ENCODE measurements at regions not wholly inside any gene's neighbourhood (a gene's known extent, or its start where the extent isn't known, plus 50 kb on each side); places are given as distances from the start of the nearest gene placed in this dataset.

DNA sequence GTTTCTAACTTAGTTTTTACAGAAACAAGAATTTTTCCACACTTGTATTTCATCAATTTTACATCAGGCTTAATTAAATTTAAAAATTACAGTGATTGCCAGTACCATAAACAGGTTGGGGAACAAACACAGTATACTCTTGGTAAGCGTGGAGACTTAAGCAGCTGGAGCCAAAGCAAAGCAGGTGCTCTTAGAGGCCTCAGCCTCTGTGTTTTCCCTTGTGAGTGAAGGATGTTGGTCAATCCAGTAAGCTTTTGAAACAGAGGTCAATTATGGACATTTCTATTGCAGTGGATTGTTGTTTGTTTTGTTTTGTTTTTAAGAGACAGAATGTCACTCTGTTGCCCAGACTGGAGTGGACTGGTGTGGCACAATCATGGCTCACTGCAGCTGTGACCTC, 100.6 kb upstream of the CELF2 start:
- Histone ChIP-seq H3K4me3 (ENCODE audit: low read length) (no peak overlapping the region), H3K27ac (ENCODE audit: low read length) (no peak overlapping the region), H3K4me1 (ENCODE audit: control insufficient read depth, insufficient read depth, low read length) (peaks cover 4% of the 10 kb centered on the region), H3K27me3 (ENCODE audit: control insufficient read depth, insufficient read depth) (no peaks in the 10 kb centered on the region), H3K9me3 (ENCODE audit: control insufficient read depth, low read length) (no peaks in the 10 kb centered on the region)
- 93% methylated on average over 1 of the region's 1 CpG for WGBS
- intact Hi-C loops (cut with DNase I): loop anchor here in 1 of 4 donors (10.0 kb wide), 1 partner anchor 98 kb away; the partner anchor contains the start of gene CELF2
- ATAC-seq: no peak
- no peak for DNase-seq

- ATAC-seq (no peak), DNase-seq (no peak)
- no peaks in the 10 kb centered on the region for H3K9me3 ChIP-seq (ENCODE audit: control insufficient read depth, low read length)
- H3K4me1 ChIP-seq (ENCODE audit: control insufficient read depth, insufficient read depth, low read length): peaks cover 4% of the 10 kb centered on the region
- H3K27ac ChIP-seq (ENCODE audit: low read length): no peak overlapping the region
- WGBS: 75% methylated on average over 5 of the region's 5 CpGs
- intact Hi-C loops (cut with DNase I): loop anchor here in 1 of 4 donors (10.0 kb wide), 1 partner anchor 95 kb away; the partner anchor contains the start of gene CELF2
- H3K27me3 ChIP-seq (ENCODE audit: control insufficient read depth, insufficient read depth): no peaks in the 10 kb centered on the region
- H3K4me3 ChIP-seq (ENCODE audit: low read length): no peak overlapping the region
These were observed 97.7 kb upstream of the CELF2 start for GRCh38 chr10:10919976-10920375.

DNA sequence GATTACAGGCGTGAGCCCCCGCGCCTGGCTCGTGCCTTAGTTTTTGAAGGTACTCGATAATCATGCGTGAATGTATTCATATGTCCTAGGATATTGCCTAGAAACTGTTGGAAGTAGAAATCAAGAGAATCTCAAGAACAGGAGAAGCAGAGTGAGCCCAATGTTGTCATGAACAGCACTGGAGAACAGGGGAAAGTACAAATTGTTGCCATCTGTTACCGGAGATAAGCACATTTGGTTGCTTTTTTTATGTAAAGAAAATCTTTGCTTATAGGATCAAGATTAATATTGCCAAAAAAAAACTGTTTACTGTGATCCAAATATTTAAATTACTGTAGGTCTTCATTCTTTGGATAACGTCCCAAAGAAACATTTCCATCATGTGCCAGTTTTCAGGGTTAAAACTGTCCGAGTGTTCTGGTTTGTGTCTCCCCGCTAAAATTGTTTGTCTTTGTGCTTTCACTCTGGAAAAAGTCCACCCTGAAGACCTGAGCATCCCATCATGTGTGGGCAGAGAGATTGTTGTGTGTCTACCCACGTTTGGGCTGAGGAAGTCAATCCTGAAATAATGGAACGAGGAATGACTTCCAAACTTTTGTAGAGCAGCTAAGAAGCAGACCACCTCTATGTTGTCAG, 95.7 kb upstream of the CELF2 start:
- H3K4me1 ChIP-seq (ENCODE audit: control insufficient read depth, insufficient read depth, low read length): peaks cover 4% of the 10 kb centered on the region
- H3K27ac ChIP-seq (ENCODE audit: low read length): no peak overlapping the region
- no peak for DNase-seq
- intact Hi-C loops (cut with DNase I): no loop called here
- H3K4me3 ChIP-seq (ENCODE audit: low read length): no peak overlapping the region
- H3K9me3 ChIP-seq (ENCODE audit: control insufficient read depth, low read length): no peaks in the 10 kb centered on the region
- WGBS: 82% methylated on average over 12 of the region's 12 CpGs
- no peak for ATAC-seq
- H3K27me3 ChIP-seq (ENCODE audit: control insufficient read depth, insufficient read depth): no peaks in the 10 kb centered on the region

DNA sequence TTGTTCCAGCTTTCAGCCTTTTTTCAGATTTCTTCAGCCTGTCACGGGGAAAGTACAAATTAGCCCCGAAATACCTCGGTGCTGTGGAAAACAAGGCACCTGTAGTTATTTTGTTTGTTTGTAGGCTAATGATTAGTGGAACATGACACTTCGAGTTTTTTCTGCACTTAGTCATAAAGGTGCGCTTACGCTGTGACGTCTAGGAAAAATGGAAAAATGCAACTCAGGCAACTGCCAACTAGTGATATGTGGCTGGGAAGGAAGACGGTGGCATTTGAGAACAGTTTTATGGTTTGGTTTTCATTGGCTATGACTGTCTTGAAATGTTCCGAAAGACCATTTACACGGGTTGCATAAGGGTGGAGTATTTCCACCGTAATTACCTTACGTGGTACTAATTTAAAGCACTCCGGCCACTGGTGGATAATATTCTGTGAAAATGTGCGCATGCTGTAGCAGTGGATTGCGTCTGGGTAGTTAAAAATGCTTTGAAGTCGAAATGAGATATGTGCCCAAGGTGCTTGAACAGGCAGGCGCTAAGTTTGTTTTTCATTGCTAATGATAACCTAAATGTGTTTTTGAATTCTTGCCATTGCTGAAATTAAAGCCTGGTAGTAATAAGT, 94.5 kb upstream of the CELF2 start:
- WGBS: 78% methylated on average over 17 of the region's 17 CpGs
- ATAC-seq: no peak
- Histone ChIP-seq H3K9me3 (ENCODE audit: control insufficient read depth, low read length) (no peaks in the 10 kb centered on the region), H3K27me3 (ENCODE audit: control insufficient read depth, insufficient read depth) (no peaks in the 10 kb centered on the region), H3K4me1 (ENCODE audit: control insufficient read depth, insufficient read depth, low read length) (no peaks in the 10 kb centered on the region), H3K4me3 (ENCODE audit: low read length) (no peak overlapping the region), H3K27ac (ENCODE audit: low read length) (no peak overlapping the region)
- DNase-seq: no peak
- intact Hi-C loops (cut with DNase I): no loop called here

GRCh38 chr10:10925667-10926066, 92.0 kb upstream of the CELF2 start:
- no peak for ATAC-seq
- DNase-seq: no peak
- 97% methylated on average over 4 of the region's 4 CpGs for WGBS
- Histone ChIP-seq H3K4me3 (ENCODE audit: low read length) (no peak overlapping the region), H3K27ac (ENCODE audit: low read length) (no peak overlapping the region), H3K4me1 (ENCODE audit: control insufficient read depth, insufficient read depth, low read length) (no peaks in the 10 kb centered on the region), H3K9me3 (ENCODE audit: control insufficient read depth, low read length) (no peaks in the 10 kb centered on the region), H3K27me3 (ENCODE audit: control insufficient read depth, insufficient read depth) (no peaks in the 10 kb centered on the region)
- intact Hi-C loops (cut with DNase I): no loop called here

- intact Hi-C loops (cut with DNase I): no loop called here
- 95% methylated on average over 1 of the region's 1 CpG for WGBS
- no peaks in the 10 kb centered on the region for H3K9me3 ChIP-seq (ENCODE audit: control insufficient read depth, low read length)
- no peak overlapping the region for H3K4me3 ChIP-seq (ENCODE audit: low read length)
- no peaks in the 10 kb centered on the region for H3K4me1 ChIP-seq (ENCODE audit: control insufficient read depth, insufficient read depth, low read length)
- DNase-seq: no peak
- no peak overlapping the region for H3K27ac ChIP-seq (ENCODE audit: low read length)
- no peak for ATAC-seq
- H3K27me3 ChIP-seq (ENCODE audit: control insufficient read depth, insufficient read depth): no peaks in the 10 kb centered on the region
These were observed 90.1 kb upstream of the CELF2 start for GRCh38 chr10:10927608-10928007.

GRCh38 chr10:10930979-10931743, 86.5 kb upstream of the CELF2 start:
- H3K4me1 ChIP-seq (ENCODE audit: control insufficient read depth, insufficient read depth, low read length): no peaks in the 10 kb centered on the region
- H3K4me3 ChIP-seq (ENCODE audit: low read length): no peak overlapping the region
- intact Hi-C loops (cut with DNase I): no loop called here
- H3K27ac ChIP-seq (ENCODE audit: low read length): no peak overlapping the region
- no peaks in the 10 kb centered on the region for H3K9me3 ChIP-seq (ENCODE audit: control insufficient read depth, low read length)
- no peak for DNase-seq
- WGBS: 92% methylated on average over 8 of the region's 8 CpGs
- ATAC-seq: no peak
- H3K27me3 ChIP-seq (ENCODE audit: control insufficient read depth, insufficient read depth): no peaks in the 10 kb centered on the region

DNA sequence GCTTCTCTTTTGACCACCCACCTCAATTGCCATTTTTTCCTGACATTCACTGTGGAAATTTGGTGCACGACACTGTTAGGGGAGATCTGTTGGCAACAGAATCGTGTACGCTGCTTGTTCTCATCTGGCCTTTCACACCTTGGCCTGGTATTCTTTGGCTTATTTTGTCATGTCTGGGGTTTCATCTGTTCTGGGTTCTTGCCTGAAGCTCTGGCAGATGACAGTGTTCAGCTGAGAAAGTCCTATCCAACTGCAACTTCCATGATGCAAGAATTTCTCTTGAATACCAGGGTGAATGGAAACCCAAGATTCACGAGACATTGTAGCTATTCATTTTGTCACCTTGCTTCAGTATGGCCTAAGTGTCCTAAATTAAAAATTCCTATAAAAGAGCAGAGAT, 82.6 kb upstream of the CELF2 start:
- intact Hi-C loops (cut with DNase I): no loop called here
- no peak overlapping the region for H3K4me3 ChIP-seq (ENCODE audit: low read length)
- H3K27ac ChIP-seq (ENCODE audit: low read length): no peak overlapping the region
- H3K9me3 ChIP-seq (ENCODE audit: control insufficient read depth, low read length): no peaks in the 10 kb centered on the region
- ATAC-seq (no peak), DNase-seq (no peak)
- WGBS: 84% methylated on average over 4 of the region's 4 CpGs
- no peaks in the 10 kb centered on the region for H3K27me3 ChIP-seq (ENCODE audit: control insufficient read depth, insufficient read depth)
- H3K4me1 ChIP-seq (ENCODE audit: control insufficient read depth, insufficient read depth, low read length): no peaks in the 10 kb centered on the region

DNA sequence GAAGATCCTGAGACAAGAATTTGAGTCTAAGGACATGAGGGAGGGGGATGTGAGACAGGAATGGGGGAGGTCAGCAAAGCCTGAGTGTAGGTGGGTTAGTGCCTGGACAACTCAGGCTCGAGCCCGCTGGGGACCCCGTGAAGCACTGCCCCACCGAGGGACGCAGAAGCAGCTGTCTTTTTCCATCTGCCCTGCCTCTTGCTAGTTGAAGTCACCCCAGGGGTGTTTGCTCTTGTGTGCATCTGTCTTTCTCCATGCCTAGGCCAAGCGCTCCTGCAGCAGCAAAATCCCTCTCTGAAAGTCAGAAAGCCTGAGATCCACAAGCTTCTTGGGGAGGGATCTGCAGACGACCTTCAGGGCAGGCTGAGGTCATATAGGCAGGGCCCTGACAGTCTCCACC, 79.0 kb upstream of the CELF2 start:
- intact Hi-C loops (cut with DNase I): no loop called here
- H3K4me3 ChIP-seq (ENCODE audit: low read length): no peak overlapping the region
- no peaks in the 10 kb centered on the region for H3K27me3 ChIP-seq (ENCODE audit: control insufficient read depth, insufficient read depth)
- DNase-seq: no peak
- no peak for ATAC-seq
- H3K4me1 ChIP-seq (ENCODE audit: control insufficient read depth, insufficient read depth, low read length): no peaks in the 10 kb centered on the region
- no peak overlapping the region for H3K27ac ChIP-seq (ENCODE audit: low read length)
- no peaks in the 10 kb centered on the region for H3K9me3 ChIP-seq (ENCODE audit: control insufficient read depth, low read length)
- 87% methylated on average over 7 of the region's 7 CpGs for WGBS

DNA sequence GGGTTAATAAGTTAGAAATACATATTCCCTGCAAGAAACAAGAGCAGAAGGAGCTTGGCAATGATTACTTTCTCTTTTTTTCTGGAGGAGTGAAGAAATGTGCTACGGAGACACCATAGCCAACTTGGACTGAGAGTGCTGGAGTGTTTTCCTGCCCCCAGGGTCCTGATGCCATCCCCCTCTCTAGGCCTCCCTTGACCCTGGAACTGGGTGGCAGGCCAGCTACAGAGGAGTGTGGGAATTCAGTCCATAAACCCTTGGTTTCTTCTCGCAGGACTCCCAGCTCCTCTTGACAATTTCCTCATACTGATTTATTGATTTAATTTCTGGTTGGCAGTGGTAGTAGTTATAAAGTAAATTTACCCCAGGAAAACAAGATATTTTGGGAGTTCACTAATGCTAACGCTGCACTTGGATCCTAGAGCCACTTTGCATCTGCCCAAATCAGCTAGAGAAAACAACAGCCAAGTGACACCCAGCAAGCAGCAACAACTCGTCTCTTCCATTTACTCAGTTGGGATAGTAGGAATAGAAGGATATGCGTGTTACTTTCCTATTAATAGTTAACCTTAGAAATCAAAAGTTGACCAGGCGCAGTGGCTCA, 76.4 kb upstream of the CELF2 start:
- WGBS: 69% methylated on average over 6 of the region's 6 CpGs
- DNase-seq (peak in 1 of 3 donors; percentile 44), ATAC-seq (peak in 1 of 2 donors; percentile 66)
- Histone ChIP-seq H3K9me3 (ENCODE audit: control insufficient read depth, low read length) (no peaks in the 10 kb centered on the region), H3K27ac (ENCODE audit: low read length) (no peak overlapping the region), H3K4me3 (ENCODE audit: low read length) (no peak overlapping the region), H3K27me3 (ENCODE audit: control insufficient read depth, insufficient read depth) (no peaks in the 10 kb centered on the region), H3K4me1 (ENCODE audit: control insufficient read depth, insufficient read depth, low read length) (no peaks in the 10 kb centered on the region)
- intact Hi-C loops (cut with DNase I): no loop called here

DNA sequence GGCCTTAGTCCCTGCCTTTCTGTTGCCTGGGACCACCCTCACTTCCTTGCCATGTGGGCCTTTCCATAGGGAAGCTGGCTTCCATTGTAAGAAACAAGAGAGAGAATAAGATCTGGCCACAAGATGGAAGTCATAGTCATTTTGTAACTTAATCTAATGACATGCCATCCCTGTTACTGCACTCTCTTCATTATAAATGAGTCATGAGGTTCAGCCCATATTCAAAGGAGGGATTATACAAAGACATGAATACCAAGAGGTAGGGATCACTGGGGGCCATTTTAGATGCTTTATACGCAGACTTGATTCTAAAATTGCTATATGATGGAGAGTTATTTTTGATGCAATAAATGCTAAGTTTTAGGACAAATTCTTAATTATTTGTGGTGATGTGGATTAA, 75.2 kb upstream of the CELF2 start:
- no peaks in the 10 kb centered on the region for H3K9me3 ChIP-seq (ENCODE audit: control insufficient read depth, low read length)
- DNase-seq (no peak), ATAC-seq (no peak)
- no peaks in the 10 kb centered on the region for H3K27me3 ChIP-seq (ENCODE audit: control insufficient read depth, insufficient read depth)
- 100% methylated on average over 1 of the region's 1 CpG for WGBS
- H3K27ac ChIP-seq (ENCODE audit: low read length): no peak overlapping the region
- intact Hi-C loops (cut with DNase I): no loop called here
- no peak overlapping the region for H3K4me3 ChIP-seq (ENCODE audit: low read length)
- no peaks in the 10 kb centered on the region for H3K4me1 ChIP-seq (ENCODE audit: control insufficient read depth, insufficient read depth, low read length)

All from right cardiac atrium (tissue), 5 donors.